Neural cell (in vitro differentiated cells): ENCODE measurements at regions not wholly inside any gene's neighbourhood (a gene's known extent, or its start where the extent isn't known, plus 50 kb on each side); places are given as distances from the start of the nearest gene placed in this dataset.

ENCODE experiments used
- H2AFZ ChIP-seq: fragments of 200-600, 300-800 bp; sonication (generic), shearing (Covaris generic); 2 replicates; pipeline ENCODE4 v1.6.0; 2014; ENCODE audit warnings: low read depth, mild to moderate bottlenecking, antibody characterized with exemption, low read length, moderate library complexity
- H3F3A ChIP-seq: fragments of 200-600 bp; shearing (Covaris generic); 2 replicates; pipeline ENCODE4 v1.6.1; 2016; ENCODE audit warnings: mild to moderate bottlenecking, moderate library complexity, mixed read lengths, antibody characterized with exemption, low read length; ENCODE audit not compliant: insufficient read depth, poor library complexity, severe bottlenecking
- H3K27ac ChIP-seq: fragments of 200-600, 300-800 bp; sonication (generic), shearing (Covaris generic); 2 replicates; pipeline ENCODE4 v1.5.1; 2014; ENCODE audit warnings: mild to moderate bottlenecking, low read length, moderate library complexity
- H3K27me3 ChIP-seq: fragments of 300-800, 200-600 bp; sonication (generic), shearing (Covaris generic); 2 replicates; pipeline ENCODE4 v1.6.0; 2014; ENCODE audit warnings: mild to moderate bottlenecking, low read depth, low read length, moderate library complexity; ENCODE audit not compliant: insufficient read depth
- H3K36me3 ChIP-seq: fragments of 300-800, 200-600 bp; sonication (generic), shearing (Covaris generic); 2 replicates; pipeline ENCODE4 v1.5.1; 2014; ENCODE audit warnings: mild to moderate bottlenecking, antibody characterized with exemption, low read length, moderate library complexity; ENCODE audit not compliant: insufficient read depth
- H3K4me2 ChIP-seq: fragments of 300-800, 200-600 bp; sonication (generic), shearing (Covaris generic); 2 replicates; pipeline ENCODE4 v1.6.0; 2014; ENCODE audit warnings: mild to moderate bottlenecking, low read length
- H3K4me3 ChIP-seq: fragments of 300-800, 200-600 bp; sonication (generic), shearing (Covaris generic); 2 replicates; pipeline ENCODE4 v1.5.1; 2014; ENCODE audit warnings: mild to moderate bottlenecking, low read length, moderate library complexity
- H3K79me2 ChIP-seq: fragments of 200-600 bp; shearing (Covaris generic); replicated peaks from 2 replicates; pipeline ENCODE4 v1.6.0; 2014; ENCODE audit warnings: mild to moderate bottlenecking, low read length, moderate library complexity; ENCODE audit not compliant: insufficient read depth
- H3K9ac ChIP-seq: fragments of 300-800, 200-600 bp; sonication (generic), shearing (Covaris generic); 2 replicates; pipeline ENCODE4 v1.6.1; 2016; ENCODE audit warnings: mild to moderate bottlenecking, low read length, mixed read lengths
- H3K9me2 ChIP-seq: fragments of 200-600 bp; shearing (Covaris generic); 2 replicates; pipeline ENCODE4 v1.6.1; 2016; ENCODE audit warnings: mild to moderate bottlenecking, low read length, mixed read lengths; ENCODE audit not compliant: insufficient read depth
- H3K9me3 ChIP-seq: fragments of 200-600, 300-800 bp; sonication (generic), shearing (Covaris generic); 2 replicates; pipeline ENCODE4 v1.6.1; 2016; ENCODE audit warnings: mild to moderate bottlenecking, mixed run types, low read length, moderate library complexity, mixed read lengths
- H4K20me1 ChIP-seq: fragments of 200-600 bp; shearing (Covaris generic); 2 replicates; pipeline ENCODE4 v1.6.1; 2016; ENCODE audit warnings: mild to moderate bottlenecking, mixed run types; ENCODE audit not compliant: insufficient read depth
- CTCF ChIP-seq: fragments of 450-650 bp; IDR thresholded peaks from 2 replicates; pipeline ENCODE4 v1.5.1; 2014; ENCODE audit warnings: antibody characterized with exemption, mild to moderate bottlenecking, moderate library complexity; ENCODE audit not compliant: poor library complexity, severe bottlenecking
- EP300 ChIP-seq: fragments of 450-650 bp; conservative IDR thresholded peaks from 2 replicates; pipeline ENCODE4 v1.6.1; 2014; ENCODE audit warnings: antibody characterized with exemption, mild to moderate bottlenecking, moderate library complexity; ENCODE audit not compliant: poor library complexity, severe bottlenecking
- EZH2 ChIP-seq: fragments of 200-600, 300-800 bp; shearing (Covaris generic), sonication (generic); IDR thresholded peaks from 2 replicates; pipeline ENCODE4 v1.6.1; 2014; ENCODE audit warnings: antibody characterized with exemption, low read length, borderline replicate concordance, mild to moderate bottlenecking; ENCODE audit not compliant: insufficient read depth, poor library complexity, severe bottlenecking
- MXI1 ChIP-seq: fragments of 450-650 bp; conservative IDR thresholded peaks from 2 replicates; pipeline ENCODE4 v1.6.1; 2014; ENCODE audit warnings: antibody characterized with exemption, mild to moderate bottlenecking; ENCODE audit not compliant: poor library complexity, severe bottlenecking
- POLR2AphosphoS5 ChIP-seq: IDR thresholded peaks from 2 replicates; pipeline ENCODE4 v1.6.1; 2012
- RAD21 ChIP-seq: fragments of 450-650 bp; conservative IDR thresholded peaks from 2 replicates; pipeline ENCODE4 v1.6.1; 2014; ENCODE audit warnings: antibody characterized with exemption, mild to moderate bottlenecking, moderate library complexity
- REST ChIP-seq: IDR thresholded peaks from 2 replicates; pipeline ENCODE4 v1.6.1; 2012; ENCODE audit warnings: borderline replicate concordance
- SMC3 ChIP-seq: fragments of 450-650 bp; conservative IDR thresholded peaks from 2 replicates; pipeline ENCODE4 v1.6.1; 2014; ENCODE audit warnings: antibody characterized with exemption, mild to moderate bottlenecking, moderate library complexity; ENCODE audit not compliant: poor library complexity
- TAF1 ChIP-seq: IDR thresholded peaks from 2 replicates; pipeline ENCODE4 v1.6.1; 2012; ENCODE audit warnings: low read depth

- no peak overlapping the region for H3K9ac ChIP-seq
- TF ChIP-seq SMC3 (no peak), MXI1 (no peak), RAD21 (no peak), TAF1 (no peak), CTCF (no peak), POLR2AphosphoS5 (no peak), EP300 (no peak), REST (no peak), EZH2 (no peak)
- H3K36me3 ChIP-seq: no peaks in the 10 kb centered on the region
- H4K20me1 ChIP-seq: no peaks in the 10 kb centered on the region
- H3K4me3 ChIP-seq: no peak overlapping the region
- no peaks in the 10 kb centered on the region for H3K27me3 ChIP-seq
- no peaks in the 10 kb centered on the region for H3K79me2 ChIP-seq
- no peaks in the 10 kb centered on the region for H3F3A ChIP-seq
- H3K4me2 ChIP-seq: no peak overlapping the region
- no peaks in the 10 kb centered on the region for H3K9me3 ChIP-seq
- H3K9me2 ChIP-seq: no peaks in the 10 kb centered on the region
- no peak overlapping the region for H3K27ac ChIP-seq
- no peak overlapping the region for H2AFZ ChIP-seq
Observed at GRCh38 chr15:66959066-66959465, 106.3 kb upstream of the SMAD3 start.

GRCh38 chr15:66959875-66960274 lies 105.5 kb upstream of the SMAD3 start:
- Histone ChIP-seq H3K4me3 (no peak overlapping the region), H2AFZ (no peak overlapping the region), H3K27me3 (no peaks in the 10 kb centered on the region), H3K9me2 (no peaks in the 10 kb centered on the region), H3F3A (no peaks in the 10 kb centered on the region), H3K36me3 (no peaks in the 10 kb centered on the region), H3K9ac (no peak overlapping the region), H3K27ac (no peak overlapping the region), H3K4me2 (no peak overlapping the region), H3K9me3 (no peaks in the 10 kb centered on the region), H3K79me2 (no peaks in the 10 kb centered on the region), H4K20me1 (no peaks in the 10 kb centered on the region)
- TF ChIP-seq TAF1: no peak
- TF ChIP-seq EZH2: no peak
- no peak for TF ChIP-seq REST
- TF ChIP-seq MXI1: no peak
- TF ChIP-seq RAD21: no peak
- no peak for TF ChIP-seq POLR2AphosphoS5
- TF ChIP-seq CTCF: no peak
- TF ChIP-seq EP300: no peak
- TF ChIP-seq SMC3: no peak
